Activated naive CD8-positive, alpha-beta T cell treated with anti-CD3 and anti-CD28 coated beads, Interleukin-2, amount 50 U/mL, for 24 hours (primary cell): ENCODE measurements at regions not wholly inside any gene's neighbourhood (a gene's known extent, or its start where the extent isn't known, plus 50 kb on each side); places are given as distances from the start of the nearest gene placed in this dataset.

Experiments
- ATAC-seq: fragments of 150-1000 bp; cut with Tn5 transposase; one replicate; pipeline ENCODE4 v1.10.0; 2021
- DNase-seq: peaks from one replicate; pipeline ENCODE4 v3.0.0; 2021
- H3K27ac Mint-ChIP-seq: one replicate; pipeline ENCODE4 v1.8.0; 2021; ENCODE audit warnings: mild to moderate bottlenecking, mixed read lengths
- H3K27me3 Mint-ChIP-seq: one replicate; pipeline ENCODE4 v1.8.0; 2021; ENCODE audit warnings: mixed read lengths
- H3K36me3 Mint-ChIP-seq: one replicate; pipeline ENCODE4 v1.8.0; 2021; ENCODE audit warnings: low read depth, mixed read lengths
- H3K4me1 Mint-ChIP-seq: one replicate; pipeline ENCODE4 v1.8.0; 2021; ENCODE audit warnings: mixed read lengths
- H3K4me3 Mint-ChIP-seq: one replicate; pipeline ENCODE4 v1.8.0; 2021; ENCODE audit warnings: mild to moderate bottlenecking, moderate library complexity, mixed read lengths
- H3K9me3 Mint-ChIP-seq: one replicate; pipeline ENCODE4 v1.8.0; 2021; ENCODE audit warnings: mixed read lengths

DNA sequence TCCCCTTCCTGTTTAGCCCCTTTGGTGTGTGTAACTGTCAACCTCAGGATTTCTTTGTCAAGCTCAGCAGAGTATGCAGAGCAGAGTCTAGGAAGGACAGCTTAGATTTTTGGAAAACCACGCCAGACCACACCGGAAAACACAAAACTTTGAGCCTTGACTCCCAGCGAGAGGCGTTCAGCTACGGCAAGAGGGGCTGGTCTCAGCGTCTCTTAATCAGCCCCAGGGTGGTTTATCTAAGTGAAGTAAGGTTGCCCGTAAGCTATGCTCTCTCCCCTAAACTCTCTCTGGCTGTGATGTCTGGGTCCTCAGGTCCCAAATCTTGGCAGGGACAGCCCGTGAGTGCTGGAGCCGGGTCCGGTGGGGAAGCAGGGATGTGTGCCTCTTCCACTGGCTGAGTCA is 230.9 kb downstream of the KLF6 start:
- peaks cover 14% of the 10 kb centered on the region for H3K4me1 Mint-ChIP-seq

DNA sequence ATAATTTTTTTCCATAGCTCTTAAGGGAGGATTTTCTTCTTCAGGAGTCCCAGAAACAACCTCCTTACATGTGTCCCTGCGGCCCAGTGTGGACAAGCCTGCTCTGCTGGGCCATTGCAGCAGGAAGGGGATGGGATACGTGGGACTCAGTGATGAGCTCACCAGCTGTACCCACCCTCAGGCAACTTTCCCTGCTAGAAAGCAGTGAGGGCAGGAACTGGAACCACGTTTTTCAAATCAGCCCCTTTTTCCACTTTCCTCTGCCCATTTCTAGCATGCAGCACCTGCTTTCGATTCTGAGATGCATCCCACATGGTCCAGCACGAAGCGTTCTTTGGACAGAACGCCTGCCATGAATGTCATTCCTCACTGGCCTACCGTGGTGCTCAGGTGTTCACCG is 232.7 kb downstream of the KLF6 start:
- DNase-seq (no peak), ATAC-seq (no peak)
- H3K4me1 Mint-ChIP-seq = peaks cover 14% of the 10 kb centered on the region
- H3K9me3 Mint-ChIP-seq = no peaks in the 10 kb centered on the region
- H3K4me3 Mint-ChIP-seq = no peak overlapping the region
- no peaks in the 10 kb centered on the region for H3K27me3 Mint-ChIP-seq
- H3K36me3 Mint-ChIP-seq = no peaks in the 10 kb centered on the region
- H3K27ac Mint-ChIP-seq = no peak overlapping the region

More for the DNA sequence above, 230.9 kb downstream of the KLF6 start:
- ATAC-seq = peak; percentile 65
- H3K9me3 Mint-ChIP-seq = no peaks in the 10 kb centered on the region
- no peak for DNase-seq
- no peaks in the 10 kb centered on the region for H3K27me3 Mint-ChIP-seq
- H3K4me3 Mint-ChIP-seq = peak overlapping the region; percentile 43
- H3K27ac Mint-ChIP-seq = peak overlapping the region; percentile 21
- H3K36me3 Mint-ChIP-seq = no peaks in the 10 kb centered on the region

- ATAC-seq (no peak), DNase-seq (no peak)
- peaks cover 14% of the 10 kb centered on the region for H3K4me1 Mint-ChIP-seq
- H3K4me3 Mint-ChIP-seq = no peak overlapping the region
- H3K36me3 Mint-ChIP-seq = no peaks in the 10 kb centered on the region
- no peak overlapping the region for H3K27ac Mint-ChIP-seq
- no peaks in the 10 kb centered on the region for H3K27me3 Mint-ChIP-seq
- no peaks in the 10 kb centered on the region for H3K9me3 Mint-ChIP-seq
These were observed 233.2 kb downstream of the KLF6 start for GRCh38 chr10:3551761-3552160.

GRCh38 chr10:3549118-3549517 is 235.9 kb downstream of the KLF6 start:
- no peak for ATAC-seq
- Mint-ChIP-seq H3K4me1 (peaks cover 4% of the 10 kb centered on the region), H3K9me3 (no peaks in the 10 kb centered on the region), H3K27ac (no peak overlapping the region), H3K4me3 (no peak overlapping the region), H3K36me3 (no peaks in the 10 kb centered on the region), H3K27me3 (no peaks in the 10 kb centered on the region)
- DNase-seq = no peak

DNA sequence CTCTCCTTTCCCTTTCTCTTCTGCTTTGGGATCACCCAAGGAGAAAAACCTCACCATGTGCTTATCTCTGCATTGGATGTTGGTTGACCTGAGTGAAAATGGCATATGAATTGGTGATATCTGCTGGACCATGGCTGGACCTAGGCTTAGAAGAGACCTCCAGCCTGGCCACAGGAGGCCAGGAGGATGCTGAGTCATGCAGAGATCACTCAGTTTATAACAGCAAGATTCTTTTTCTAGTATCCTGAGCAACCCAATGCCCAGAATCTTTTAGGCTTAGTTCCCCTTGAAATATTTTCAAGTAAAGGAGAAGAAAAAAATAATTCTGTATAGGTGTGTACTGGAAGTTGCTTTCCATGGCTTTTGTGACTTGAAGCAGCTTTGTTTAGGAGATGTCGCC is 236.3 kb downstream of the KLF6 start:
- H3K4me1 Mint-ChIP-seq = peaks cover 2% of the 10 kb centered on the region
- no peaks in the 10 kb centered on the region for H3K9me3 Mint-ChIP-seq
- no peak for ATAC-seq
- H3K4me3 Mint-ChIP-seq = no peak overlapping the region
- no peak for DNase-seq
- H3K36me3 Mint-ChIP-seq = no peaks in the 10 kb centered on the region
- no peak overlapping the region for H3K27ac Mint-ChIP-seq
- H3K27me3 Mint-ChIP-seq = no peaks in the 10 kb centered on the region

DNA sequence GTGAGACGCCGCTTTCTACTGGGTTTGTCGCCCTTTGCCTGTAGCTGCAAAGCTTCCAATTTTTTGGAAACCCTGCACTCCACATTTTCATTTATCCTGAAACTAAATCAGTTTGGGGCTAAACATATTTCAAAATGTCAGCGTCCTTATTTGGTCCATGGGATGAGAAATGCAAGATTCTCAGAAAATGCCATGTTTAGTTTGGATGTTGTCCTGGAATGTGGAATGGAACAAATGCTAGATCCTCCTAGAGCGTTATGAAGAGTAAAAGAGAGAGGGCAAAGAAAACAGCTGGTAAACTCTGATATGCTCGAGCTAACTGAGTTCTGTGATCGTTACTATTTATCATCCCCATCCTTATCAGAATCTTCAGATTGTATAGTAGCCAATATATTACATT is 236.9 kb downstream of the KLF6 start:
- Mint-ChIP-seq H3K4me1 (peaks cover 2% of the 10 kb centered on the region), H3K27ac (no peak overlapping the region), H3K4me3 (no peak overlapping the region), H3K27me3 (no peaks in the 10 kb centered on the region), H3K9me3 (no peaks in the 10 kb centered on the region), H3K36me3 (no peaks in the 10 kb centered on the region)
- ATAC-seq (no peak), DNase-seq (no peak)

GRCh38 chr10:3544561-3544960 is 240.4 kb downstream of the KLF6 start:
- Mint-ChIP-seq H3K9me3 (no peaks in the 10 kb centered on the region), H3K4me1 (peaks cover 2% of the 10 kb centered on the region), H3K36me3 (no peaks in the 10 kb centered on the region), H3K4me3 (no peak overlapping the region), H3K27me3 (no peaks in the 10 kb centered on the region), H3K27ac (no peak overlapping the region)
- no peak for DNase-seq
- ATAC-seq = no peak

GRCh38 chr10:3542185-3542611 is 242.8 kb downstream of the KLF6 start:
- peaks cover 6% of the 10 kb centered on the region for H3K4me1 Mint-ChIP-seq
- H3K36me3 Mint-ChIP-seq = no peaks in the 10 kb centered on the region
- no peaks in the 10 kb centered on the region for H3K9me3 Mint-ChIP-seq
- ATAC-seq = no peak
- H3K27me3 Mint-ChIP-seq = no peaks in the 10 kb centered on the region
- no peak overlapping the region for H3K27ac Mint-ChIP-seq
- H3K4me3 Mint-ChIP-seq = no peak overlapping the region
- DNase-seq = no peak

GRCh38 chr10:3539696-3540383 is 245.2 kb downstream of the KLF6 start:
- Mint-ChIP-seq H3K4me1 (peaks cover 6% of the 10 kb centered on the region), H3K4me3 (no peak overlapping the region), H3K27ac (no peak overlapping the region), H3K9me3 (no peaks in the 10 kb centered on the region), H3K27me3 (no peaks in the 10 kb centered on the region), H3K36me3 (no peaks in the 10 kb centered on the region)
- no peak for ATAC-seq
- DNase-seq = no peak

GRCh38 chr10:3538656-3539531 is 246.1 kb downstream of the KLF6 start:
- DNase-seq (no peak), ATAC-seq (peak; percentile 73)
- Mint-ChIP-seq H3K9me3 (no peaks in the 10 kb centered on the region), H3K4me1 (peaks cover 6% of the 10 kb centered on the region), H3K27me3 (no peaks in the 10 kb centered on the region), H3K36me3 (no peaks in the 10 kb centered on the region), H3K27ac (no peak overlapping the region), H3K4me3 (no peak overlapping the region)

GRCh38 chr10:3538291-3538655 is 246.7 kb downstream of the KLF6 start:
- peaks cover 6% of the 10 kb centered on the region for H3K4me1 Mint-ChIP-seq
- no peak overlapping the region for H3K27ac Mint-ChIP-seq
- no peaks in the 10 kb centered on the region for H3K27me3 Mint-ChIP-seq
- no peaks in the 10 kb centered on the region for H3K36me3 Mint-ChIP-seq
- H3K4me3 Mint-ChIP-seq = no peak overlapping the region
- H3K9me3 Mint-ChIP-seq = no peaks in the 10 kb centered on the region
- ATAC-seq = no peak
- DNase-seq = no peak

DNA sequence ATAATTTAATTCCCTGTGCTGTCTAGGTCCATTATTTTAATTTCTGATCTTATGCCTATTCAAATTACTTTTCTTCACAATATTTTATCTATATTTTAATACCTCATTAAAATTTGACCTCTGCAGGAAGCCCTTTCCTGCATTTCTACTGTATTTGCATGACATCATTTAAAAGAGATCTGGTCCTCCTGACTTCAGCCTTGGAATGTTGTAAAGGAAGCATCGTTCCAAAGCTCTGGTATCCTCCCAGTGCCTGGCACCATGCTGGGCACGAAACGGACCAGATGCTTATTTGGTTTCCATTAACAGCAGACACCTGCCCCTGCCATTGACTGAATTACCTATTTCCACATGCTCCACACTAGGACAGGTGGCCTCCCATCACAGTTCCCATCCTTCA is 247.5 kb downstream of the KLF6 start:
- no peaks in the 10 kb centered on the region for H3K36me3 Mint-ChIP-seq
- H3K4me3 Mint-ChIP-seq = no peak overlapping the region
- no peak for DNase-seq
- no peak for ATAC-seq
- peaks cover 6% of the 10 kb centered on the region for H3K4me1 Mint-ChIP-seq
- H3K27me3 Mint-ChIP-seq = peaks cover 2% of the 10 kb centered on the region
- H3K27ac Mint-ChIP-seq = no peak overlapping the region
- no peaks in the 10 kb centered on the region for H3K9me3 Mint-ChIP-seq

DNA sequence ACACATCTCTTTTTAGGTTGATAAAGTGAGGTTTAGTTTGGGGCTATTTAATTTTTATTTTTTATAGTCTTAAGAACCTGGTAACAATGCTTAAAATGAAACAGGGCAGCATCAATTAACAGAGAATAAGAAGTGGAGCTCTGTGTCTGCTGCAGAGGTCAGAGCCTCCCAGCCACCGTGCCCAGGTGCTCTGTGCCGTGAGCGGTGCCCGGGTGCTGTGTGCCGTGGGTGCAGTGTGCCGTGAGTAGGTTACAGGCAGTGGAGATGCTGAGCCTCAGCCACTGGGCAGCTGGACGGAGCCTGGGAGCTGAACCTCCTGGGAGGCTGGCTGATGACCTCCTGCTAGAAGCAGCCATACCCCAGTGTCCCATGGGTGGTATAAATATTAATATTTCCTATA is 250.0 kb downstream of the KLF6 start:
- H3K9me3 Mint-ChIP-seq = no peaks in the 10 kb centered on the region
- DNase-seq (no peak), ATAC-seq (no peak)
- H3K27ac Mint-ChIP-seq = no peak overlapping the region
- peaks cover 2% of the 10 kb centered on the region for H3K27me3 Mint-ChIP-seq
- H3K4me1 Mint-ChIP-seq = peaks cover 6% of the 10 kb centered on the region
- H3K36me3 Mint-ChIP-seq = no peaks in the 10 kb centered on the region
- H3K4me3 Mint-ChIP-seq = no peak overlapping the region

- Mint-ChIP-seq H3K4me3 (no peak overlapping the region), H3K9me3 (no peaks in the 10 kb centered on the region), H3K27me3 (peaks cover 2% of the 10 kb centered on the region), H3K36me3 (no peaks in the 10 kb centered on the region), H3K4me1 (peaks cover 6% of the 10 kb centered on the region), H3K27ac (no peak overlapping the region)
- ATAC-seq = no peak
- no peak for DNase-seq
These were observed 250.6 kb downstream of the KLF6 start for GRCh38 chr10:3534433-3534832.

DNA sequence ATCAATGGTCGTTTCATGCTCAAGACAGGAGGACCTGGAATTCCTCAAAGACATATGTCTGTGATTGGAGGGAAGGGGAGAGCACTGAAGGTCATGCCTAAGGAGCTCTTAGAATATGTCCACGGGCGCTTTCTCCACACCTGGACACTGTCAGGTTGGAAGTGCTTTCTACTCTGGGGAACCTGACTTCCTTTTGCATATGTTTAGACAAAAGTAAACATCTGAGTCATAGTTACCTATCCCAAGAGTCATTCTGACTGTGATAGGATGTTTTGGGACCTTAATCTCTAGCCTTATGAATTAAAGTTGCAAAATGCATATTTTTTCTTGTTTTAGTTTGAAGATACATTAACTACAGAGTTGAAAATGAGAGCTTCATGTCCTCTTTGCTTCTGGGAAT is 251.7 kb downstream of the KLF6 start:
- Mint-ChIP-seq H3K36me3 (no peaks in the 10 kb centered on the region), H3K4me1 (no peaks in the 10 kb centered on the region), H3K27me3 (peaks cover 5% of the 10 kb centered on the region), H3K27ac (no peak overlapping the region), H3K9me3 (no peaks in the 10 kb centered on the region), H3K4me3 (no peak overlapping the region)
- DNase-seq (no peak), ATAC-seq (no peak)
